GM12878 (cell line): ENCODE measurements at regions not wholly inside any gene's neighbourhood (a gene's known extent, or its start where the extent isn't known, plus 50 kb on each side); places are given as distances from the start of the nearest gene placed in this dataset.

ENCODE experiments used
- ATAC-seq: fragments of 200-7000 bp; cut with Tn5 transposase; 3 replicates; pipeline ENCODE4 v1.9.1; 2020; ENCODE audit warnings: mild to moderate bottlenecking, moderate library complexity
- BruUV-seq: library from RNA; stranded (reverse); fragments of 400-500 nt; replicated peaks from 2 replicates; lab custom pipeline; 2021; lab: Mats Ljungman, UMichigan
- CTCF ChIA-PET: fragments of 300-600 bp; sonication (Branson Sonifier 250); formaldehyde crosslinking; extraction: SDS; loops from one replicate; lab custom pipeline; 2021; ENCODE audit warnings: inconsistent platforms; lab: Yijun Ruan, JAX
- POLR2A ChIA-PET: fragments of 350-600 bp; formaldehyde crosslinking; extraction: SDS; loops from one replicate; lab custom pipeline; 2021; ENCODE audit warnings: inconsistent platforms; lab: Charles Lee
- RAD21 ChIA-PET: fragments of 300-600 bp; sonication (Branson Sonifier 250); formaldehyde crosslinking; loops from one replicate; lab custom pipeline; 2023; ENCODE audit warnings: antibody characterized with exemption; ENCODE audit not compliant: unreplicated experiment; lab: Charles Lee
- SMC1A ChIA-PET: fragments of 300-600 bp; sonication (Branson Sonifier 250); formaldehyde crosslinking; loops from one replicate; lab custom pipeline; 2023; ENCODE audit not compliant: unreplicated experiment, uncharacterized antibody; lab: Charles Lee
- DNase-seq: peaks from one replicate; pipeline ENCODE4 v3.0.0-alpha.2; 2011; ENCODE audit warnings: low read depth, low spot score
- FAIRE-seq: peaks from 3 replicates; lab custom pipeline; 2011; peaks lifted over from hg19 to GRCh38; lab: Jason Lieb, UNC
- H2AFZ ChIP-seq: 2 replicates; pipeline ENCODE4 v1.6.0; 2011; ENCODE audit warnings: low read depth, low read length, control low read depth; ENCODE audit not compliant: control insufficient read depth
- H3K27ac ChIP-seq: 2 replicates; pipeline ENCODE4 v1.5.1; 2011; ENCODE audit warnings: control low read depth; ENCODE audit not compliant: control insufficient read depth, insufficient read depth
- H3K27me3 ChIP-seq, 2 experiments: replicated peaks in 1 of 2; 2 replicates each; pipeline versions ENCODE4 v1.6.0 to v1.6.1; 2011; ENCODE audit warnings: low read length in 1 of 2; ENCODE audit not compliant: control insufficient read depth in 2 of 2, insufficient read depth in 2 of 2
- H3K36me3 ChIP-seq, 2 experiments: 2 replicates each; pipeline ENCODE4 v1.5.1; 2011; ENCODE audit warnings: low read length in 1 of 2; ENCODE audit not compliant: control insufficient read depth in 2 of 2, insufficient read depth in 2 of 2
- H3K4me1 ChIP-seq: 2 replicates; pipeline ENCODE4 v1.6.1; 2011; ENCODE audit warnings: mild to moderate bottlenecking, low read length, moderate library complexity, mixed read lengths; ENCODE audit not compliant: control insufficient read depth, insufficient read depth
- H3K4me2 ChIP-seq: 2 replicates; pipeline ENCODE4 v1.6.0; 2011; ENCODE audit warnings: control low read depth; ENCODE audit not compliant: control insufficient read depth, insufficient read depth
- H3K4me3 ChIP-seq: fragments of 200-600 bp; sonication (generic); 2 replicates; pipeline ENCODE4 v1.5.1; 2016
- H3K79me2 ChIP-seq: 2 replicates; pipeline ENCODE4 v1.6.0; 2011; ENCODE audit warnings: low read length; ENCODE audit not compliant: control insufficient read depth, insufficient read depth
- H3K9ac ChIP-seq: 2 replicates; pipeline ENCODE4 v1.8.0; 2011; ENCODE audit warnings: low read length, control low read depth, mixed read lengths; ENCODE audit not compliant: control insufficient read depth, insufficient read depth
- H3K9me3 ChIP-seq: replicated peaks from 3 replicates; pipeline ENCODE4 v1.5.1; 2011; ENCODE audit warnings: mild to moderate bottlenecking, low read length; ENCODE audit not compliant: control insufficient read depth, insufficient read depth
- H4K20me1 ChIP-seq: 2 replicates; pipeline ENCODE4 v1.6.0; 2011; ENCODE audit not compliant: control insufficient read depth, insufficient read depth
- ATF7 ChIP-seq: fragments of 450-650 bp; IDR thresholded peaks from 2 replicates; pipeline ENCODE4 v1.6.1; 2016; ENCODE audit warnings: low read depth, mild to moderate bottlenecking
- CHD1 ChIP-seq: IDR thresholded peaks from 2 replicates; pipeline ENCODE4 v1.6.1; 2012; ENCODE audit warnings: low read depth, low read length, improper control_type of control experiment
- FOS ChIP-seq: IDR thresholded peaks from 3 replicates; pipeline ENCODE4 v1.6.1; 2011; ENCODE audit warnings: borderline replicate concordance; ENCODE audit not compliant: insufficient read length; ENCODE audit errors: extremely low read depth
- FOXM1 ChIP-seq: IDR thresholded peaks from 2 replicates; pipeline ENCODE4 v1.6.1; 2012; ENCODE audit warnings: low read depth, mild to moderate bottlenecking, inconsistent platforms, low read length, moderate library complexity
- POLR2AphosphoS5 ChIP-seq: IDR thresholded peaks from 2 replicates; pipeline ENCODE4 v1.6.1; 2011; ENCODE audit warnings: mild to moderate bottlenecking, low read length, inconsistent platforms
- RCOR1 ChIP-seq: conservative IDR thresholded peaks from 2 replicates; pipeline ENCODE4 v1.6.1; 2012; ENCODE audit warnings: low read depth, low read length, improper control_type of control experiment
- RFX5 ChIP-seq: IDR thresholded peaks from 2 replicates; pipeline ENCODE4 v1.6.1; 2011; ENCODE audit warnings: low read depth, low read length, improper control_type of control experiment
- SREBF2 ChIP-seq: IDR thresholded peaks from 2 replicates; pipeline ENCODE4 v1.6.1; 2012; ENCODE audit warnings: mild to moderate bottlenecking, low read length
- WGBS: methylation state at CpG from one replicate; pipeline ENCODE4 v1.1.6; 2016; ENCODE audit warnings: low lambda C conversion rate; ENCODE audit not compliant: insufficient replicate concordance, insufficient coverage; ENCODE audit errors: missing lambda C conversion rate; 5-methylcytosine and 5-hydroxymethylcytosine counted together
- in situ Hi-C: fragments of 300-500 bp; cut with MboI; formaldehyde crosslinking; loops from 9 replicates; pipeline ENCODE4 v1.14.3; 2018; ENCODE audit warnings: mixed read lengths
- intact Hi-C: fragments of 100-400 bp; cut with micrococcal nuclease; formaldehyde crosslinking; loops from one replicate; pipeline ENCODE4 v1.14.2; 2022; ENCODE audit not compliant: unreplicated experiment
- TF ChIP-seq, protein P1 (sequence below): IDR thresholded peaks from 2 replicates; pipeline ENCODE4 v1.6.1; 2012; ENCODE audit warnings: low read depth, low read length, improper control_type of control experiment
- TF ChIP-seq, protein P2 (sequence below): IDR thresholded peaks from 2 replicates; pipeline ENCODE4 v1.6.1; 2011; ENCODE audit warnings: low read depth, mild to moderate bottlenecking, low read length, moderate library complexity, borderline replicate concordance; ENCODE audit errors: extremely low read depth
- TF ChIP-seq, protein P3 (sequence below): IDR thresholded peaks from 2 replicates; pipeline ENCODE4 v1.6.1; 2011; ENCODE audit warnings: low read depth, low read length, improper control_type of control experiment, borderline replicate concordance

DNA sequence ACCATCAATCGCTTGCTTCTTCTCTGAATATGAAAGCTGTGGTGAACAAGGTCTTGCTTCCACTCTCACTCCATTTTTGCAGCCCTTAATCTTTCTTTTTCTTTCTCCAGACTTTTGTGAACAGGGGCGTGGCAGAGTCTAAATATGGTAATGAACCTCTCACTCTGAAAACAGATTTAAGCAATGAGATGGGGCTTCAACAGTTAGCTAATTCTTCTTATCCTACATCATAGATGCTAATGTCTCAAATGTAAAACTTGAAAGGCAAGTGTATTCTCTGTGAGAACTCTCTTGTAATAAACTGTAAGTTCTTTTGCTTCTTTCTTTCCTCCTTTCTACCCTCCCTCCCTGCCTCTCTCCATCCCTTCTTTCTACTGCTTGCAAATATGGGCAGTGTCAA lies 106.5 kb upstream of the ANK2 start:
- intact Hi-C loops = no loop called here
- CTCF ChIA-PET = interaction anchor here (1.1 to 13.0 kb wide), 5 partner anchors 7 to 183 kb away, joined by 3 to 320 read pairs (median 5); no protein-coding TSS in a partner anchor

More for the DNA sequence above, 106.5 kb upstream of the ANK2 start:
- no peaks in the 10 kb centered on the region for H3K4me1 ChIP-seq
- H3K27me3 ChIP-seq = no peaks in the 10 kb centered on the region
- FAIRE-seq (no peak), DNase-seq (no peak), ATAC-seq (no peak)
- no peak overlapping the region for H3K4me3 ChIP-seq
- no peak overlapping the region for H3K4me2 ChIP-seq
- H3K27ac ChIP-seq = no peak overlapping the region
- H3K36me3 ChIP-seq = no peaks in the 10 kb centered on the region
- H2AFZ ChIP-seq = no peak overlapping the region
- H3K79me2 ChIP-seq = no peaks in the 10 kb centered on the region
- in situ Hi-C loops = no loop called here
- SMC1A ChIA-PET = interaction anchor here (0.9 to 3.5 kb wide), 7 partner anchors 8 to 154 kb away, joined by 3 to 18 read pairs (median 5); no protein-coding TSS in a partner anchor
- no peak overlapping the region for H3K9ac ChIP-seq
- TF ChIP-seq FOXM1 (no peak), CHD1 (no peak), RFX5 (no peak), ATF7 (no peak), POLR2AphosphoS5 (no peak), FOS (no peak), RCOR1 (no peak), SREBF2 (no peak)
- TF ChIP-seq, protein P1, sequence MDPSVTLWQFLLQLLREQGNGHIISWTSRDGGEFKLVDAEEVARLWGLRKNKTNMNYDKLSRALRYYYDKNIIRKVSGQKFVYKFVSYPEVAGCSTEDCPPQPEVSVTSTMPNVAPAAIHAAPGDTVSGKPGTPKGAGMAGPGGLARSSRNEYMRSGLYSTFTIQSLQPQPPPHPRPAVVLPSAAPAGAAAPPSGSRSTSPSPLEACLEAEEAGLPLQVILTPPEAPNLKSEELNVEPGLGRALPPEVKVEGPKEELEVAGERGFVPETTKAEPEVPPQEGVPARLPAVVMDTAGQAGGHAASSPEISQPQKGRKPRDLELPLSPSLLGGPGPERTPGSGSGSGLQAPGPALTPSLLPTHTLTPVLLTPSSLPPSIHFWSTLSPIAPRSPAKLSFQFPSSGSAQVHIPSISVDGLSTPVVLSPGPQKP = no peak
- TF ChIP-seq, protein P2, sequence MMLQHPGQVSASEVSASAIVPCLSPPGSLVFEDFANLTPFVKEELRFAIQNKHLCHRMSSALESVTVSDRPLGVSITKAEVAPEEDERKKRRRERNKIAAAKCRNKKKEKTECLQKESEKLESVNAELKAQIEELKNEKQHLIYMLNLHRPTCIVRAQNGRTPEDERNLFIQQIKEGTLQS = no peak
- TF ChIP-seq, protein P3, sequence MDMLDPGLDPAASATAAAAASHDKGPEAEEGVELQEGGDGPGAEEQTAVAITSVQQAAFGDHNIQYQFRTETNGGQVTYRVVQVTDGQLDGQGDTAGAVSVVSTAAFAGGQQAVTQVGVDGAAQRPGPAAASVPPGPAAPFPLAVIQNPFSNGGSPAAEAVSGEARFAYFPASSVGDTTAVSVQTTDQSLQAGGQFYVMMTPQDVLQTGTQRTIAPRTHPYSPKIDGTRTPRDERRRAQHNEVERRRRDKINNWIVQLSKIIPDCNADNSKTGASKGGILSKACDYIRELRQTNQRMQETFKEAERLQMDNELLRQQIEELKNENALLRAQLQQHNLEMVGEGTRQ = no peak
- H4K20me1 ChIP-seq = no peaks in the 10 kb centered on the region
- H3K9me3 ChIP-seq = no peaks in the 10 kb centered on the region
- BruUV-seq = no TSS peak
- RAD21 ChIA-PET = no interaction called here
- WGBS = 79% methylated on average over 2 of the region's 2 CpGs
- POLR2A ChIA-PET = no interaction called here
